ENCODE measurements at regions not wholly inside any gene's neighbourhood (a gene's known extent, or its start where the extent isn't known, plus 50 kb on each side); places are given as distances from the start of the nearest gene placed in this dataset.
"Not testable (repeated sequence)": the region's sequence is repeated elsewhere in the genome, so short reads cannot be mapped to it uniquely, and the experiment has no call there.

GRCh38 chr18:22739061-22739642 is 194.0 kb upstream of the RBBP8 start:
- no peak for DNase-seq (ENCODE audit: low spot score)

GRCh38 chr18:22739789-22740188 is 193.3 kb upstream of the RBBP8 start:
- no peak for DNase-seq (ENCODE audit: low spot score)

GRCh38 chr18:22741318-22741717 is 191.8 kb upstream of the RBBP8 start:
- no peak for DNase-seq (ENCODE audit: low spot score)

GRCh38 chr18:22742409-22742808 is 190.7 kb upstream of the RBBP8 start:
- no peak for DNase-seq (ENCODE audit: low spot score)

GRCh38 chr18:22745966-22746365 is 187.2 kb upstream of the RBBP8 start:
- no peak for DNase-seq (ENCODE audit: low spot score)

GRCh38 chr18:22752014-22752413 is 181.1 kb upstream of the RBBP8 start:
- no peak for DNase-seq (ENCODE audit: low spot score)

- no peak for DNase-seq (ENCODE audit: low spot score)
Measured at GRCh38 chr18:22753130-22753831, 179.8 kb upstream of the RBBP8 start.

GRCh38 chr18:22764005-22764404 is 169.1 kb upstream of the RBBP8 start:
- not testable (repeated sequence) for DNase-seq (ENCODE audit: low spot score)

- no peak for DNase-seq (ENCODE audit: low spot score)
Measured at GRCh38 chr18:22765896-22766295, 167.2 kb upstream of the RBBP8 start.

- no peak for DNase-seq (ENCODE audit: low spot score)
Measured at GRCh38 chr18:22767653-22768052, 165.5 kb upstream of the RBBP8 start.

GRCh38 chr18:22773944-22774343 is 159.2 kb upstream of the RBBP8 start:
- no peak for DNase-seq (ENCODE audit: low spot score)

- DNase-seq (ENCODE audit: low spot score) = no peak
Measured at GRCh38 chr18:22778996-22779395, 154.1 kb upstream of the RBBP8 start.

- DNase-seq (ENCODE audit: low spot score) = no peak
Measured at GRCh38 chr18:22783245-22783644, 149.9 kb upstream of the RBBP8 start.

- no peak for DNase-seq (ENCODE audit: low spot score)
Measured at GRCh38 chr18:22783662-22784076, 149.5 kb upstream of the RBBP8 start.

GRCh38 chr18:22789052-22789451 is 144.1 kb upstream of the RBBP8 start:
- no peak for DNase-seq (ENCODE audit: low spot score)

- DNase-seq (ENCODE audit: low spot score) = no peak
Measured at GRCh38 chr18:22789600-22789999, 143.5 kb upstream of the RBBP8 start.

- no peak for DNase-seq (ENCODE audit: low spot score)
Measured at GRCh38 chr18:22790545-22791309, 142.4 kb upstream of the RBBP8 start.

- no peak for DNase-seq (ENCODE audit: low spot score)
Measured at GRCh38 chr18:22791310-22791610, 141.9 kb upstream of the RBBP8 start.

GRCh38 chr18:22796113-22796512 is 137.0 kb upstream of the RBBP8 start:
- no peak for DNase-seq (ENCODE audit: low spot score)

- DNase-seq (ENCODE audit: low spot score) = no peak
Measured at GRCh38 chr18:22800551-22800951, 132.6 kb upstream of the RBBP8 start.

- DNase-seq (ENCODE audit: low spot score) = no peak
Measured at GRCh38 chr18:22813648-22814328, 119.3 kb upstream of the RBBP8 start.

- DNase-seq (ENCODE audit: low spot score) = no peak
Measured at GRCh38 chr18:22814329-22814703, 118.8 kb upstream of the RBBP8 start.

Data from CD4-positive, alpha-beta T cell treated with Interleukin-2 at 100 ng/mL for 4 hours (primary cell).